ENCODE measurements at regions not wholly inside any gene's neighbourhood (a gene's known extent, or its start where the extent isn't known, plus 50 kb on each side); places are given as distances from the start of the nearest gene placed in this dataset.

DNA sequence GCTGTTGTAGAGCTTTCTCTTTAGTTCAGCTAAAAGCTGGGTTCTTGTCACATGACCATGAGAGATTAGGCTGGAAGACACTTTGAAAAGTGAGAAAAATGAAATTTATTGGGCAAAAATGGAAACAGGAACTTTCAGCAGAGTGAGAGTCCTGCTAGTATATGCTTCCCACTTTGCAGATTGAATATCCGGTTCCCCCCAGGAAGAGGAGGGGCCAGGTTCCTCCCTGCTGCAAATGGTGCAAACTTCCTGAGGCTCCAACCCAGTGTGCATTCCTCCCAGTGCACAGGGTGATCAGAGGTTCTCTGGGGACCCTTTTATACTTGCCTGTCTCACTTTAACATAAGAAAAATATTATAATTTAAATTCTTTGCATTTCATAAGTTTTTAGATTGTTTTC lies 119.9 kb upstream of the SPIN4 start:
- TF ChIP-seq Cebpa-rat (IDR thresholded peaks at IDR 0.05) = no peak
- no peak overlapping the region for H3K27ac ChIP-seq

DNA sequence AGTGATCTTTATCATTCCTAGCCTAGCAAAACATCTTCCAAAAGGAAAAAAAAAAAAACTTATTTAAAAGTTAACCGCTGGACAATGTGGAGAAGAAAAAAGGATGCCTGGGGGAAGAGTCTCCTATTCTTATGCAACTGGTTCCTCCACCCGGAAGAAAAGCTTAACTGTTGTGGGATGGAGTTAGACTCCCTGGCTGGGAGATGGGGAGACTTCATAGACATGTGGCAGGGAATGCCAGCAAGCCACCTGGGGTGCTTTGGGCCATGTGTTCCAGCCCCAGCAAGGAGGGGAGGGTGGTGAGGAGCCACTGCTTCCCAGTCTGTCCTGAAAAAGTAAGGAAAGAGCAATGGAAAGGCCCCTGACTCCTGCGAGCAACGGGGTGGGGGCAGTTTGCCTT lies 119.4 kb upstream of the SPIN4 start:
- no peak for TF ChIP-seq Cebpa-rat (IDR thresholded peaks at IDR 0.05)
- peaks cover 37% of the 10 kb centered on the region for H3K9me3 ChIP-seq
- no peaks in the 10 kb centered on the region for H3K4me1 ChIP-seq
- H3K36me3 ChIP-seq = no peaks in the 10 kb centered on the region
- H3K9ac ChIP-seq = no peak overlapping the region
- no peak overlapping the region for H3K27ac ChIP-seq
- no peaks in the 10 kb centered on the region for H4K20me1 ChIP-seq
- H3K4me3 ChIP-seq = no peak overlapping the region
- H3K27me3 ChIP-seq = no peaks in the 10 kb centered on the region
- H3K4me2 ChIP-seq = no peak overlapping the region

More for the DNA sequence above, 119.9 kb upstream of the SPIN4 start:
- Histone ChIP-seq H3K27me3 (no peaks in the 10 kb centered on the region), H3K36me3 (no peaks in the 10 kb centered on the region; the same call in 1 of the 2 replicates), H3K9ac (no peak overlapping the region), H4K20me1 (no peaks in the 10 kb centered on the region), H3K4me3 (no peak overlapping the region), H3K9me3 (peaks cover 41% of the 10 kb centered on the region), H3K4me2 (no peak overlapping the region), H3K4me1 (no peaks in the 10 kb centered on the region)

DNA sequence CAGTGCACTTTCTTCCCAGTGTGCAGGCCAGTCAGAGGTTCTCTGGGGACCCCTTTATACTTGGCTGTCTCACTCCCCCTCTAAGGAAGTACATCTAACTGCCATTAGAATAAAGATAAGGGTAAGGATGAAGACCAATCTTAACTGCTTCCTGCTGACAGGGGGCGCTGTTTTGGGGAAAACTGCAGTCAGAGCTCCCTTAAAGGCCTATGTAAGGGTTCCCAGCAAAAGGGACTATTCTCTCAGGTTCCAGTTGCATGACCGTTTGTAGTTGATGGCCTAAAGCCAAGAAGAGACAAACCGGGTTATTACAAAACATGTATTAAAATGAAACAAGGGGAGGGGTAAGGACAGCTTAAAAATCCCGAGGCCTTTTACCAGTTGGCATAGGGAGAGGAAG lies 115.6 kb upstream of the SPIN4 start:
- Histone ChIP-seq H3K9me3 (peaks cover 17% of the 10 kb centered on the region), H3K36me3 (no peaks in the 10 kb centered on the region), H3K27ac (no peak overlapping the region), H3K4me1 (no peaks in the 10 kb centered on the region), H4K20me1 (no peaks in the 10 kb centered on the region), H3K4me2 (no peak overlapping the region), H3K27me3 (no peaks in the 10 kb centered on the region), H3K4me3 (no peak overlapping the region), H3K9ac (no peak overlapping the region)
- TF ChIP-seq Cebpa-rat (IDR thresholded peaks at IDR 0.05) = no peak

DNA sequence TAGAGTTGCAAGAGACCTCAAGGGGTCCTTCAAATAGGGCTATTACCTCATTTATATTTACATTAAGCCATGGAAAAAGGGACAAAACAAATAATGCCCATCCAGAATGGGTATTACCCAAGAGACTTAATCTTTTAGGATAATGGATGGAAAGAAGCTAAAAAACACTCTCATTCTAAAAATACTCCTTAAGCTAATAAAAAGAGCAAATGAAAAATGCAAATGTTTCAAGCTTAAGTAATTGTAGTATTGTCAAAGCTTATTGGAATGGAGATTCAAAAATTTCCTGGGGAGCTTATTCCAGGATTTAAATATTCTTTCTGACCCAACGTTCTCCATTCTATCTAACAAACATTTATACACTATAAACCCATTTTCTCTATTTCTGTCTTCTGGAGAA lies 107.8 kb upstream of the SPIN4 start:
- no peak for TF ChIP-seq Cebpa-rat (IDR thresholded peaks at IDR 0.05)
- Histone ChIP-seq H3K9ac (no peak overlapping the region), H3K9me3 (peaks cover 12% of the 10 kb centered on the region; the same call in 1 of the 2 replicates), H3K4me2 (no peak overlapping the region), H4K20me1 (no peaks in the 10 kb centered on the region), H3K27me3 (no peaks in the 10 kb centered on the region), H3K4me1 (no peaks in the 10 kb centered on the region), H3K27ac (no peak overlapping the region), H3K4me3 (no peak overlapping the region), H3K36me3 (no peaks in the 10 kb centered on the region)

DNA sequence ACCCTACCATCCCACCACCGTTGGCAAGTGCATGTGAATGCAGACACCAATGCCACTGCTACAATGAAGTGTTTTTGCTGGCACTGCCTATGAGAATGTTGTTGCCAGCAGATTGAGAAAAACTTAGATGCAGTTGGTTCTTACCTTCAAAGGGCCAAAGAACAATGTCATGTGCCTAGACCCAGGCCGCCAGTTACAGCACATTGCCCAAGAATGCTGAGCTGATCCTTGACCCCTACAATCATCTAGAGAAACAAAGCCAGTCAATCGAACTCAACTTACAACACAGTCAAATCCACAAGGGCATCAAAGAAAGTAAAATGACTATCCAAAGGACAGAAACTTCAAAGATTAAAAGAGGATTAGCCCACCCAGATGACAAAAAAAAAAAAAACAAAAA lies 102.4 kb upstream of the SPIN4 start:
- peaks cover 50% of the 10 kb centered on the region for H3K9me3 ChIP-seq
- H3K27me3 ChIP-seq = no peaks in the 10 kb centered on the region
- H3K9ac ChIP-seq = no peak overlapping the region
- TF ChIP-seq Cebpa-rat (IDR thresholded peaks at IDR 0.05) = no peak
- H4K20me1 ChIP-seq = no peaks in the 10 kb centered on the region
- no peak overlapping the region for H3K27ac ChIP-seq
- no peak overlapping the region for H3K4me3 ChIP-seq
- no peak overlapping the region for H3K4me2 ChIP-seq
- H3K4me1 ChIP-seq = no peaks in the 10 kb centered on the region
- H3K36me3 ChIP-seq = peaks cover 19% of the 10 kb centered on the region

DNA sequence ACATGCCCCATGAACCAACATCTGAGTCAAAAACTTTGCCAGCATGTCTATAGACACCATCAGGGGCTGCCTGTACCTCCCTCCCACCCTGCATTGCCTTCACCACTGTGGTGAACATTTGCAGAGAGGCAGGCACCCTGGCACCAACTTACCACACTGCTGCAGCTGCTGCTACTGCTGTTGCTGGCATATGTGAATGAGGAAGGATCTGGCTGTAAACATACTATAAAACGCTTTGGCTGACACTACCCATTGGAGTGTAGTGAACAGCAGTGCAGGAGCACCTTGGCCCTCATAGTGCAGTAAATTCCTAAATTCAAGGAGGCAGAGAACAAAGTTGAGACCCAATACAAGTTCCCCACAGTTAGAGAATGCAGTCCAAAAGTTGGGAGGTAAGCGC lies 90.6 kb upstream of the SPIN4 start:
- Histone ChIP-seq H4K20me1 (no peaks in the 10 kb centered on the region), H3K27ac (no peak overlapping the region), H3K27me3 (no peaks in the 10 kb centered on the region; the same call in 1 of the 2 replicates), H3K36me3 (no peaks in the 10 kb centered on the region; the same call in 1 of the 2 replicates), H3K9ac (no peak overlapping the region), H3K9me3 (no peaks in the 10 kb centered on the region), H3K4me2 (no peak overlapping the region), H3K4me1 (no peaks in the 10 kb centered on the region), H3K4me3 (no peak overlapping the region)
- TF ChIP-seq Cebpa-rat (IDR thresholded peaks at IDR 0.05) = no peak

DNA sequence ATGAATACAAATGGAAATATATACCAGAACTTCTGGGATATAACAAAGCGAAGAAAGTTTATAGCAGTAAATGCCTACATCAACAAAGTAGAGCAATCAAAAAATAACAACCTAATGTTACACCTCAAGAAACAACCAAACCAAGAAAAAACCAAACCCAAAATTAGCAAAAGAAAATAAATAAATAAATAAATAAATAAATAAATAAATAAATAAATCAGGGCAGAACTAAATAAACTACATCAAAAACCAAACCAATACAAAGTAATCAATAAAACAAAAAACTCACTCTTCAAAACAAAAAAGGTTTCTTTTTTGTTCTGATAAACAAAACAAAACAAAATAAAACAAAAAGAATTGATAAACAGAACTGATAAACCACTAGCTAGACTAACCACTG lies 88.4 kb upstream of the SPIN4 start:
- no peak overlapping the region for H3K9ac ChIP-seq
- H3K4me2 ChIP-seq = no peak overlapping the region
- no peak overlapping the region for H3K4me3 ChIP-seq
- no peaks in the 10 kb centered on the region for H3K4me1 ChIP-seq
- no peak for TF ChIP-seq Cebpa-rat (IDR thresholded peaks at IDR 0.05)
- no peak overlapping the region for H3K27ac ChIP-seq
- H3K27me3 ChIP-seq = no peaks in the 10 kb centered on the region; the same call in 1 of the 2 replicates
- no peaks in the 10 kb centered on the region for H3K9me3 ChIP-seq
- no peaks in the 10 kb centered on the region for H4K20me1 ChIP-seq
- H3K36me3 ChIP-seq = no peaks in the 10 kb centered on the region; the same call in 1 of the 2 replicates

DNA sequence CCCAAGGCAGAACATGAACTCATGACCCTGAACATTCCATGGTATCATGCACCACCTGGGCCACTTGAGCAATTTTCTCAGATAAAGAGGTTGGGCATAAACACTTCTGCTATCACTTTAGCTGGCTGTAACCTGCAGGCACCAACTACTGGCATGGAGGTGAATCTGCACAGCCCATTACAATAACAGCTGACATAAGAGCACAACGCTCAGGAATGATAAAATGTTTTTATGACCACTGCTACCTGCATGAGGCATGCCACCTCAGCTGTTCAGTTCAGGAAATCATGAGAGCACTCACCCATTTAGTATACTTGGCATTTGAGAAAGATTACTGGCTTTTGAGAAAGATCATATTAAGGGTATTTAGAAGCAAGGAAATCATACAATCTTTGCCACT lies 85.7 kb upstream of the SPIN4 start:
- no peak overlapping the region for H3K27ac ChIP-seq
- no peaks in the 10 kb centered on the region for H4K20me1 ChIP-seq
- no peaks in the 10 kb centered on the region; the same call in 1 of the 2 replicates for H3K9me3 ChIP-seq
- H3K27me3 ChIP-seq = peaks cover 3% of the 10 kb centered on the region; the same call in 1 of the 2 replicates
- H3K4me3 ChIP-seq = no peak overlapping the region
- H3K4me1 ChIP-seq = no peaks in the 10 kb centered on the region
- H3K9ac ChIP-seq = no peak overlapping the region
- H3K4me2 ChIP-seq = no peak overlapping the region
- no peaks in the 10 kb centered on the region; the same call in 1 of the 2 replicates for H3K36me3 ChIP-seq
- TF ChIP-seq Cebpa-rat (IDR thresholded peaks at IDR 0.05) = no peak

DNA sequence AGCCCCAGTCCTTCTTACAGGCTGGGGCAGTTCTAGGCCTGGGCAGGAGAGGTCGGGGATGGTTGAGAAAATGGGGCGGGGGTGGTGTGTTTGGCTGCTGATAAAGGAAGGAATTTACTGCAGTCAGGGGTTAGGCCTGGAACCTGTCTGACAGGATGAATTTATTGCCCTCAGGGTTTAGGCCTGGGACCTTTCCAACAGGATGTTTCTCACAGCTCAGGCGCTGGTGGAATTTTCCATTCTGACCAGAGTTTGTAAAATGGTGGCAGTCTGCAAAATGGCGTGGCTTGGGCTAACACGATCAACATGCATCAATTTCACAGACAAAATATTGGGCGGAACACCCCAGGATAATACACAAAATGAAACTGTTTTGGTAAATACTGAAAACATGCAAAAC lies 83.5 kb upstream of the SPIN4 start:
- H3K27me3 ChIP-seq = 0 out of 2 replicates have a peak, but pooled peaks cover 3% of the 10 kb centered on the region
- H3K4me1 ChIP-seq = no peaks in the 10 kb centered on the region
- H4K20me1 ChIP-seq = no peaks in the 10 kb centered on the region
- TF ChIP-seq Cebpa-rat (IDR thresholded peaks at IDR 0.05) = no peak
- H3K36me3 ChIP-seq = no peaks in the 10 kb centered on the region; the same call in 1 of the 2 replicates
- no peak overlapping the region for H3K4me3 ChIP-seq
- H3K9me3 ChIP-seq = peaks cover 5% of the 10 kb centered on the region; the same call in 1 of the 2 replicates
- H3K27ac ChIP-seq = no peak overlapping the region
- no peak overlapping the region for H3K9ac ChIP-seq
- H3K4me2 ChIP-seq = no peak overlapping the region

DNA sequence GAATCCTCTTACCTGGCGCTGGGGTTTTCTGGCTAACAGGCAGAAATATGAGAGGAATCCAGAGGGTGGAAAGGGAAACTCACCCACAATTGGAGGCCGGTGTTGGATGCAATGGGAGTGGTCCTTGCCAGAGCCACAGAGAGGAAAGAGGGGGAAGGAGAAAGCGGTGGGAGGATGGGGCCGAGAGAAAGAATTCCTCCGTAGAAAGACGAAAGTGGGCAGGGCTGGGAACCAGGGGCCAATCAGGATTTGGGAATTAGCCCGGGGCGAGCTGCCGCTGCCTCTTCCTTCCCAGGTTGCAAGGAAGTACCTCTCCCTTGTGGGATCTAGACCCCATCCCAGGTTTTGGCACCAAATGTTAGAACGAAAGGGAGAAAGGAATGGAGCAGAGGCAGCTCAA lies 83.1 kb upstream of the SPIN4 start:
- Histone ChIP-seq H3K4me1 (no peaks in the 10 kb centered on the region), H3K9me3 (peaks cover 5% of the 10 kb centered on the region; the same call in 1 of the 2 replicates), H3K4me2 (no peak overlapping the region), H4K20me1 (no peaks in the 10 kb centered on the region), H3K9ac (no peak overlapping the region), H3K27me3 (0 out of 2 replicates have a peak, but pooled peaks cover 3% of the 10 kb centered on the region), H3K36me3 (no peaks in the 10 kb centered on the region; the same call in 1 of the 2 replicates), H3K27ac (no peak overlapping the region), H3K4me3 (no peak overlapping the region)
- no peak for TF ChIP-seq Cebpa-rat (IDR thresholded peaks at IDR 0.05)

DNA sequence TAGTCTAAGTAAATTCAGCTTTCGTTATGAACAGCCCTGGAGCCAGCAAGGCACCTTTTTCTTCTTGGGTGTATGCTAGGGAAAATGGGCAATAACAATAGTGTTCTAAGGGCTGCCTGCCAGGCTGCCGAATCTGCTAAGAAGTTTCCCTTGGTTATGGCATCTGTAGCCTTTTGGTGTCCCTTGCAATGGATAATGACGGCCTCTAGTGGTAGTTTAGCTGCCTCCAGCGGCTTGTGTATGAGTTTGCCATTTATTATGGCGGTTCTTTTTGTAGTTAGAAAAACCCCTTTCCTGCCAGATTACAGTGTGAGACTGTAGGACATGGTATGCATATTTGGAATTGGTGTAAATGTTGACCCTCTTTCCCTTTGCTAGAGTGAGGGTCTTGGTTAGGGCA lies 78.9 kb upstream of the SPIN4 start:
- Histone ChIP-seq H3K4me1 (no peaks in the 10 kb centered on the region), H3K27me3 (0 out of 2 replicates have a peak, but pooled peaks cover 3% of the 10 kb centered on the region), H3K9ac (no peak overlapping the region), H3K4me2 (no peak overlapping the region), H3K36me3 (no peaks in the 10 kb centered on the region; the same call in 1 of the 2 replicates), H3K4me3 (no peak overlapping the region), H3K27ac (no peak overlapping the region), H3K9me3 (peaks cover 5% of the 10 kb centered on the region; the same call in 1 of the 2 replicates), H4K20me1 (no peaks in the 10 kb centered on the region)
- no peak for TF ChIP-seq Cebpa-rat (IDR thresholded peaks at IDR 0.05)

Measured in BLaER1 (cell line).